Mammary epithelial cell (primary cell): ENCODE measurements at regions not wholly inside any gene's neighbourhood (a gene's known extent, or its start where the extent isn't known, plus 50 kb on each side); places are given as distances from the start of the nearest gene placed in this dataset.

Experiments used
- EZH2 ChIP-seq: IDR thresholded peaks from 2 replicates; pipeline ENCODE4 v1.6.1; 2012; ENCODE audit warnings: low read length, inconsistent platforms, borderline replicate concordance
- TF ChIP-seq, protein P1 (sequence below), 2 donors: IDR thresholded peaks in 1 of 2; conservative IDR thresholded peaks in 1 of 2; 2 replicates each; pipeline ENCODE4 v1.5.1; 2011 to 2012; ENCODE audit warnings: inconsistent platforms in 2 of 2, low read length in 2 of 2, mild to moderate bottlenecking in 2 of 2, control low read depth in 1 of 2, low read depth in 1 of 2; ENCODE audit not compliant: insufficient read depth in 1 of 2; ENCODE audit errors: extremely low read depth in 1 of 2

DNA sequence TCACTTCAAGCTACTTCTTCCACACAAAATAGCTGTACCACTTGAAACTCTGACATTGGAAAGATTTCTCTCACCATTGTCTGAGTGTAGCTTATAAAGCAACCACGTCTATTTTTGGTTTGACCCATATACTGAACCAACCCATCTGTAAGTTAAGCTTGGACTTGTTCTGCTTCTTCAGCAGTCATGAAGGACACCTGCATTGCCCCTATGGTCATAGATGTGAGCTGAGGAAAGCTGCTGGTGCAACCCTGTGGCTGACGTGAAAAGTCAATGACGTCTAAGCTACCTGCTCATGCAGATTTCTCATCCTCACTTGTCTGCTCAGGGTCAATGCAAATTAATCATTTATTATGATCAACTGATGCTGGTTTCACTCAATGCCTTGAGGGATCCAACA lies 417.4 kb downstream of the CETN3 start:
- TF ChIP-seq, protein P1, sequence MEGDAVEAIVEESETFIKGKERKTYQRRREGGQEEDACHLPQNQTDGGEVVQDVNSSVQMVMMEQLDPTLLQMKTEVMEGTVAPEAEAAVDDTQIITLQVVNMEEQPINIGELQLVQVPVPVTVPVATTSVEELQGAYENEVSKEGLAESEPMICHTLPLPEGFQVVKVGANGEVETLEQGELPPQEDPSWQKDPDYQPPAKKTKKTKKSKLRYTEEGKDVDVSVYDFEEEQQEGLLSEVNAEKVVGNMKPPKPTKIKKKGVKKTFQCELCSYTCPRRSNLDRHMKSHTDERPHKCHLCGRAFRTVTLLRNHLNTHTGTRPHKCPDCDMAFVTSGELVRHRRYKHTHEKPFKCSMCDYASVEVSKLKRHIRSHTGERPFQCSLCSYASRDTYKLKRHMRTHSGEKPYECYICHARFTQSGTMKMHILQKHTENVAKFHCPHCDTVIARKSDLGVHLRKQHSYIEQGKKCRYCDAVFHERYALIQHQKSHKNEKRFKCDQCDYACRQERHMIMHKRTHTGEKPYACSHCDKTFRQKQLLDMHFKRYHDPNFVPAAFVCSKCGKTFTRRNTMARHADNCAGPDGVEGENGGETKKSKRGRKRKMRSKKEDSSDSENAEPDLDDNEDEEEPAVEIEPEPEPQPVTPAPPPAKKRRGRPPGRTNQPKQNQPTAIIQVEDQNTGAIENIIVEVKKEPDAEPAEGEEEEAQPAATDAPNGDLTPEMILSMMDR (conservative IDR thresholded peaks at IDR 0.05 in 1 of 2, IDR thresholded peaks at IDR 0.05 in 1 of 2; ENCODE audit: extremely low read depth in 1 of 2, insufficient read depth in 1 of 2, low read depth in 1 of 2, low read length in 2 of 2), result no peak
- TF ChIP-seq EZH2, result no peak
